Natural killer cell (primary cell): ENCODE measurements at regions not wholly inside any gene's neighbourhood (a gene's known extent, or its start where the extent isn't known, plus 50 kb on each side); places are given as distances from the start of the nearest gene placed in this dataset.

Experiments used
- ATAC-seq, 3 donors: fragments of 150-1000 bp in 2 of 3; fragments of 200-7000 bp in 1 of 3; cut with Tn5 transposase; 1 replicate in 1 of 3; 2 replicates in 2 of 3; pipeline ENCODE4 v1.10.0; 2021; ENCODE audit warnings: mild to moderate bottlenecking in 2 of 3, moderate library complexity in 2 of 3
- DNase-seq, 2 donors: peaks; one replicate each; pipeline versions ENCODE4 v3.0.0 to v3.0.0-alpha.2; 2013 to 2021; ENCODE audit warnings: mixed read lengths in 1 of 2
- H3K27ac ChIP-seq: one replicate; pipeline ENCODE4 v1.5.1; 2013; ENCODE audit warnings: mild to moderate bottlenecking, low read length
- H3K27me3 ChIP-seq: one replicate; pipeline ENCODE4 v1.6.1; 2013; ENCODE audit warnings: low read length; ENCODE audit not compliant: control insufficient read depth, insufficient read depth
- H3K36me3 ChIP-seq: one replicate; pipeline ENCODE4 v1.6.1; 2013; ENCODE audit warnings: low read length; ENCODE audit not compliant: control insufficient read depth, insufficient read depth
- H3K4me1 ChIP-seq: one replicate; pipeline ENCODE4 v1.6.1; 2013; ENCODE audit warnings: low read length; ENCODE audit not compliant: control insufficient read depth, insufficient read depth
- H3K4me3 ChIP-seq: one replicate; pipeline ENCODE4 v1.5.1; 2013; ENCODE audit warnings: low read length
- H3K9me3 ChIP-seq: one replicate; pipeline ENCODE4 v1.6.1; 2013; ENCODE audit warnings: low read length; ENCODE audit not compliant: control insufficient read depth, insufficient read depth
- H3K27ac Mint-ChIP-seq, 2 donors: one replicate each; pipeline ENCODE4 v1.8.0; 2022; ENCODE audit warnings: mild to moderate bottlenecking in 2 of 2, mixed read lengths in 2 of 2, moderate library complexity in 1 of 2
- H3K27me3 Mint-ChIP-seq, 2 donors: one replicate each; pipeline ENCODE4 v1.8.0; 2022; ENCODE audit warnings: low read depth in 2 of 2, mixed read lengths in 2 of 2
- H3K36me3 Mint-ChIP-seq: one replicate; pipeline ENCODE4 v1.8.0; 2022; ENCODE audit warnings: mixed read lengths
- H3K4me1 Mint-ChIP-seq, 2 donors: one replicate each; pipeline ENCODE4 v1.8.0; 2022; ENCODE audit warnings: mixed read lengths in 2 of 2
- H3K4me3 Mint-ChIP-seq: one replicate; pipeline ENCODE4 v1.8.0; 2022; ENCODE audit warnings: mild to moderate bottlenecking, moderate library complexity, mixed read lengths
- H3K9me3 Mint-ChIP-seq, 2 donors: one replicate each; pipeline ENCODE4 v1.8.0; 2022; ENCODE audit warnings: mixed read lengths in 2 of 2
- WGBS: methylation state at CpG from one replicate; pipeline ENCODE4 v1.1.7; 2013; ENCODE audit warnings: missing lambda C conversion rate; ENCODE audit not compliant: insufficient coverage; 5-methylcytosine and 5-hydroxymethylcytosine counted together
- intact Hi-C: fragments of 100-400 bp; cut with micrococcal nuclease; formaldehyde crosslinking; loops from one replicate; pipeline ENCODE4 v1.14.2; 2022
- TF ChIP-seq, protein P1 (sequence below): fragments of 200-600 bp; IDR thresholded peaks from one replicate; pipeline ENCODE4 v1.8.0; 2022; ENCODE audit warnings: antibody characterized with exemption

GRCh38 chr10:61594430-61594829 lies 68.3 kb upstream of the CABCOCO1 start:
- Mint-ChIP-seq H3K27me3 (no peaks in the 10 kb centered on the region), H3K4me3 (no peak overlapping the region), H3K4me1 (no peaks in the 10 kb centered on the region), H3K9me3 (no peaks in the 10 kb centered on the region), H3K27ac (no peak overlapping the region), H3K36me3 (no peaks in the 10 kb centered on the region)
- TF ChIP-seq, protein P1, sequence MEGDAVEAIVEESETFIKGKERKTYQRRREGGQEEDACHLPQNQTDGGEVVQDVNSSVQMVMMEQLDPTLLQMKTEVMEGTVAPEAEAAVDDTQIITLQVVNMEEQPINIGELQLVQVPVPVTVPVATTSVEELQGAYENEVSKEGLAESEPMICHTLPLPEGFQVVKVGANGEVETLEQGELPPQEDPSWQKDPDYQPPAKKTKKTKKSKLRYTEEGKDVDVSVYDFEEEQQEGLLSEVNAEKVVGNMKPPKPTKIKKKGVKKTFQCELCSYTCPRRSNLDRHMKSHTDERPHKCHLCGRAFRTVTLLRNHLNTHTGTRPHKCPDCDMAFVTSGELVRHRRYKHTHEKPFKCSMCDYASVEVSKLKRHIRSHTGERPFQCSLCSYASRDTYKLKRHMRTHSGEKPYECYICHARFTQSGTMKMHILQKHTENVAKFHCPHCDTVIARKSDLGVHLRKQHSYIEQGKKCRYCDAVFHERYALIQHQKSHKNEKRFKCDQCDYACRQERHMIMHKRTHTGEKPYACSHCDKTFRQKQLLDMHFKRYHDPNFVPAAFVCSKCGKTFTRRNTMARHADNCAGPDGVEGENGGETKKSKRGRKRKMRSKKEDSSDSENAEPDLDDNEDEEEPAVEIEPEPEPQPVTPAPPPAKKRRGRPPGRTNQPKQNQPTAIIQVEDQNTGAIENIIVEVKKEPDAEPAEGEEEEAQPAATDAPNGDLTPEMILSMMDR, result no peak
- no peak for DNase-seq
- H3K4me3 ChIP-seq, result no peak overlapping the region
- no peaks in the 10 kb centered on the region for H3K36me3 ChIP-seq
- intact Hi-C loops, result no loop called here
- H3K27ac ChIP-seq, result no peak overlapping the region
- no peaks in the 10 kb centered on the region for H3K4me1 ChIP-seq
- no peaks in the 10 kb centered on the region for H3K27me3 ChIP-seq
- ATAC-seq, result no peak
- no CpG with 5 or more reads among the region's 1 CpG for WGBS
- H3K9me3 ChIP-seq, result no peaks in the 10 kb centered on the region

- no peaks in the 10 kb centered on the region for H3K9me3 ChIP-seq
- H3K4me3 ChIP-seq, result no peak overlapping the region
- ATAC-seq, result no peak
- Mint-ChIP-seq H3K9me3 (no peaks in the 10 kb centered on the region), H3K27ac (no peak overlapping the region), H3K4me1 (no peaks in the 10 kb centered on the region), H3K27me3 (no peaks in the 10 kb centered on the region), H3K36me3 (no peaks in the 10 kb centered on the region), H3K4me3 (no peak overlapping the region)
- no peaks in the 10 kb centered on the region for H3K4me1 ChIP-seq
- no peaks in the 10 kb centered on the region for H3K36me3 ChIP-seq
- H3K27ac ChIP-seq, result no peak overlapping the region
- H3K27me3 ChIP-seq, result no peaks in the 10 kb centered on the region
- intact Hi-C loops, result no loop called here
- peak in 1 of 2 donors; percentile 4 for DNase-seq
- WGBS, result 60% methylated on average over 2 of the region's 2 CpGs
- TF ChIP-seq, protein P1, result no peak
Observed at GRCh38 chr10:61592581-61592980, 70.1 kb upstream of the CABCOCO1 start.

GRCh38 chr10:61589547-61590243 lies 73.0 kb upstream of the CABCOCO1 start:
- 41% methylated on average over 5 of the region's 5 CpGs for WGBS
- Mint-ChIP-seq H3K4me3 (no peak overlapping the region), H3K27ac (no peak overlapping the region), H3K9me3 (no peaks in the 10 kb centered on the region), H3K36me3 (no peaks in the 10 kb centered on the region), H3K4me1 (no peaks in the 10 kb centered on the region), H3K27me3 (peaks cover 0 to 4% of the 10 kb centered on the region in 2 donors)
- H3K36me3 ChIP-seq, result no peaks in the 10 kb centered on the region
- H3K27me3 ChIP-seq, result no peaks in the 10 kb centered on the region
- DNase-seq, result no peak
- no peak overlapping the region for H3K4me3 ChIP-seq
- no peak overlapping the region for H3K27ac ChIP-seq
- H3K4me1 ChIP-seq, result no peaks in the 10 kb centered on the region
- intact Hi-C loops, result no loop called here
- TF ChIP-seq, protein P1, result no peak
- no peak for ATAC-seq
- no peaks in the 10 kb centered on the region for H3K9me3 ChIP-seq

GRCh38 chr10:61588770-61589211 lies 73.9 kb upstream of the CABCOCO1 start:
- no peaks in the 10 kb centered on the region for H3K27me3 ChIP-seq
- H3K9me3 ChIP-seq, result no peaks in the 10 kb centered on the region
- H3K36me3 ChIP-seq, result no peaks in the 10 kb centered on the region
- TF ChIP-seq, protein P1, result no peak
- H3K27ac ChIP-seq, result no peak overlapping the region
- intact Hi-C loops, result no loop called here
- WGBS, result 79% methylated on average over 3 of the region's 6 CpGs
- no peak overlapping the region for H3K4me3 ChIP-seq
- H3K27ac Mint-ChIP-seq, result no peak overlapping the region
- no peaks in the 10 kb centered on the region for H3K36me3 Mint-ChIP-seq
- H3K4me1 Mint-ChIP-seq, result no peaks in the 10 kb centered on the region
- DNase-seq (no peak), ATAC-seq (no peak)
- no peak overlapping the region for H3K4me3 Mint-ChIP-seq
- no peaks in the 10 kb centered on the region for H3K9me3 Mint-ChIP-seq
- H3K27me3 Mint-ChIP-seq, result peaks cover 0 to 4% of the 10 kb centered on the region in 2 donors
- H3K4me1 ChIP-seq, result no peaks in the 10 kb centered on the region
